Fibroblast of lung (primary cell): ENCODE measurements at regions not wholly inside any gene's neighbourhood (a gene's known extent, or its start where the extent isn't known, plus 50 kb on each side); places are given as distances from the start of the nearest gene placed in this dataset.
A peak's percentile ranks its signal among the peaks of the same experiment; 100 is the strongest.

Experiments
- DNase-seq, 2 donors: peaks; one replicate each; pipeline versions ENCODE4 v3.0.0 to v3.0.0-alpha.2; 2010; ENCODE audit warnings: low read depth in 2 of 2
- H2AFZ ChIP-seq: 2 replicates; pipeline ENCODE4 v1.5.1; 2012; ENCODE audit warnings: low read length, control low read depth, inconsistent platforms
- H3K27ac ChIP-seq: 2 replicates; pipeline ENCODE4 v1.5.1; 2011; ENCODE audit warnings: low read length, control low read depth; ENCODE audit not compliant: insufficient read depth
- H3K27me3 ChIP-seq: 2 replicates; pipeline ENCODE4 v1.5.1; 2011; ENCODE audit warnings: mild to moderate bottlenecking, low read length; ENCODE audit not compliant: control insufficient read depth, insufficient read depth
- H3K36me3 ChIP-seq: 2 replicates; pipeline ENCODE4 v1.5.1; 2011; ENCODE audit warnings: low read length; ENCODE audit not compliant: control insufficient read depth, insufficient read depth
- H3K4me1 ChIP-seq: 2 replicates; pipeline ENCODE4 v1.5.1; 2011; ENCODE audit warnings: low read length; ENCODE audit not compliant: control insufficient read depth, insufficient read depth; ENCODE audit errors: extremely low read depth
- H3K4me2 ChIP-seq: 2 replicates; pipeline ENCODE4 v1.5.1; 2011; ENCODE audit warnings: low read length, control low read depth; ENCODE audit not compliant: insufficient read depth; ENCODE audit errors: extremely low read depth
- H3K4me3 ChIP-seq, 4 experiments: fragments of 200-600 bp in 1 of 4; sonication (generic) in 1 of 4; replicated peaks in 1 of 4; 2 replicates each; pipeline ENCODE4 v1.5.1; 2011 to 2016; ENCODE audit warnings: low read length in 4 of 4, low read depth in 3 of 4, mild to moderate bottlenecking in 3 of 4, control low read depth in 2 of 4, inconsistent platforms in 1 of 4, mixed read lengths in 1 of 4; ENCODE audit not compliant: insufficient read depth in 1 of 4; ENCODE audit errors: control extremely low read depth in 1 of 4
- H3K79me2 ChIP-seq: 2 replicates; pipeline ENCODE4 v1.5.1; 2012; ENCODE audit warnings: mild to moderate bottlenecking, low read length, inconsistent platforms; ENCODE audit not compliant: control insufficient read depth, insufficient read depth
- H3K9ac ChIP-seq: 2 replicates; pipeline ENCODE4 v1.5.1; 2011; ENCODE audit warnings: mild to moderate bottlenecking, low read length, control low read depth; ENCODE audit not compliant: insufficient read depth
- H3K9me3 ChIP-seq: 2 replicates; pipeline ENCODE4 v1.5.1; 2012; ENCODE audit warnings: low read depth, low read length; ENCODE audit not compliant: control insufficient read depth, insufficient read depth
- H4K20me1 ChIP-seq: 2 replicates; pipeline ENCODE4 v1.5.1; 2011; ENCODE audit warnings: low read length; ENCODE audit not compliant: control insufficient read depth, insufficient read depth; ENCODE audit errors: extremely low read depth
- CTCF ChIP-seq, 2 donors: IDR thresholded peaks in 1 of 2; conservative IDR thresholded peaks in 1 of 2; 1 replicate in 1 of 2; 2 replicates in 1 of 2; pipeline ENCODE4 v1.5.1; 2011 to 2012; ENCODE audit warnings: low read length in 2 of 2, control low read depth in 1 of 2, inconsistent platforms in 1 of 2, low read depth in 1 of 2, mild to moderate bottlenecking in 1 of 2
- EZH2 ChIP-seq: IDR thresholded peaks from 2 replicates; pipeline ENCODE4 v1.5.1; 2012; ENCODE audit warnings: low read length, control low read depth, mild to moderate bottlenecking; ENCODE audit errors: missing control alignments

- TF ChIP-seq CTCF (conservative IDR thresholded peaks at IDR 0.05 in 1 of 2, IDR thresholded peaks at IDR 0.05 in 1 of 2; ENCODE audit: low read depth in 1 of 2, low read length in 2 of 2) (no peak), EZH2 (no peak)
- no peak overlapping the region for H2AFZ ChIP-seq
- H3K27ac ChIP-seq = no peak overlapping the region
- H3K4me3 ChIP-seq = no peak overlapping the region
- DNase-seq = no peak
- no peak overlapping the region for H3K9ac ChIP-seq
- no peaks in the 10 kb centered on the region for H3K36me3 ChIP-seq
- H3K9me3 ChIP-seq = no peaks in the 10 kb centered on the region
- H3K79me2 ChIP-seq = no peaks in the 10 kb centered on the region
- H4K20me1 ChIP-seq = no peaks in the 10 kb centered on the region
- peaks cover 23% of the 10 kb centered on the region for H3K27me3 ChIP-seq
- H3K4me1 ChIP-seq = no peaks in the 10 kb centered on the region
- H3K4me2 ChIP-seq = no peak overlapping the region
Measured at GRCh38 chr3:193816028-193816395, 223.0 kb downstream of the OPA1 start.

- no peak overlapping the region for H3K27ac ChIP-seq
- no peaks in the 10 kb centered on the region for H3K36me3 ChIP-seq
- H3K4me2 ChIP-seq = peak overlapping the region; percentile 4
- no peaks in the 10 kb centered on the region for H4K20me1 ChIP-seq
- peak overlapping the region in 1 of 4 experiments; percentile 1 for H3K4me3 ChIP-seq
- TF ChIP-seq EZH2 (no peak), CTCF (conservative IDR thresholded peaks at IDR 0.05 in 1 of 2, IDR thresholded peaks at IDR 0.05 in 1 of 2; ENCODE audit: low read depth in 1 of 2, low read length in 2 of 2) (no peak)
- no peaks in the 10 kb centered on the region for H3K9me3 ChIP-seq
- H3K79me2 ChIP-seq = no peaks in the 10 kb centered on the region
- H3K27me3 ChIP-seq = peaks cover 17% of the 10 kb centered on the region
- no peak overlapping the region for H3K9ac ChIP-seq
- no peak overlapping the region for H2AFZ ChIP-seq
- DNase-seq = peak; percentile 42 to 87
- no peaks in the 10 kb centered on the region for H3K4me1 ChIP-seq
Measured at GRCh38 chr3:193816656-193817311, 223.8 kb downstream of the OPA1 start.

- Histone ChIP-seq H3K9ac (no peak overlapping the region), H4K20me1 (no peaks in the 10 kb centered on the region), H3K9me3 (no peaks in the 10 kb centered on the region)
Measured at GRCh38 chr3:193819117-193820010, 226.4 kb downstream of the OPA1 start.

More at GRCh38 chr3:193819117-193820010, 226.4 kb downstream of the OPA1 start:
- Histone ChIP-seq H3K4me2 (no peak overlapping the region), H3K4me3 (no peak overlapping the region), H3K27ac (no peak overlapping the region), H3K27me3 (peaks cover 8% of the 10 kb centered on the region), H2AFZ (no peak overlapping the region), H3K79me2 (no peaks in the 10 kb centered on the region), H3K4me1 (no peaks in the 10 kb centered on the region), H3K36me3 (no peaks in the 10 kb centered on the region)
- no peak for DNase-seq
- TF ChIP-seq CTCF (conservative IDR thresholded peaks at IDR 0.05 in 1 of 2, IDR thresholded peaks at IDR 0.05 in 1 of 2; ENCODE audit: low read depth in 1 of 2, low read length in 2 of 2) (no peak), EZH2 (no peak)
